Suprapubic skin (tissue), 4 donors: ENCODE measurements at regions not wholly inside any gene's neighbourhood (a gene's known extent, or its start where the extent isn't known, plus 50 kb on each side); places are given as distances from the start of the nearest gene placed in this dataset.

Experiments used
- DNase-seq, 2 donors: peaks; one replicate each; pipeline ENCODE4 v3.0.0-alpha.2; 2019; ENCODE audit warnings: low spot score in 2 of 2
- H3K27ac ChIP-seq: fragments of 200-600 bp; sonication (generic); one replicate; pipeline ENCODE4 v1.5.1; 2019
- H3K27me3 ChIP-seq: fragments of 200-600 bp; sonication (generic); one replicate; pipeline ENCODE4 v1.5.1; 2019
- H3K36me3 ChIP-seq: fragments of 200-600 bp; sonication (generic); one replicate; pipeline ENCODE4 v1.5.1; 2019
- H3K4me1 ChIP-seq: fragments of 200-600 bp; sonication (generic); one replicate; pipeline ENCODE4 v1.5.1; 2019
- H3K4me3 ChIP-seq: fragments of 200-600 bp; sonication (generic); one replicate; pipeline ENCODE4 v1.5.1; 2019; ENCODE audit warnings: mild to moderate bottlenecking
- H3K9me3 ChIP-seq: fragments of 200-600 bp; sonication (generic); one replicate; pipeline ENCODE4 v1.5.1; 2019
- CTCF ChIP-seq, 2 donors: fragments of 200-600 bp in 1 of 2; fragments of 450-650 bp in 1 of 2; sonication (generic) in 1 of 2; IDR thresholded peaks; one replicate each; pipeline ENCODE4 v1.5.1; 2016 to 2019; ENCODE audit warnings: antibody characterized with exemption in 2 of 2, mild to moderate bottlenecking in 1 of 2, moderate library complexity in 1 of 2
- EP300 ChIP-seq: sonication (generic); formaldehyde crosslinking; IDR thresholded peaks from one replicate; pipeline ENCODE4 v1.6.1; 2017; ENCODE audit warnings: antibody characterized with exemption
- POLR2A ChIP-seq, 2 donors: fragments of 450-650 bp; IDR thresholded peaks; one replicate each; pipeline ENCODE4 v1.6.1; 2017; ENCODE audit warnings: antibody characterized with exemption in 2 of 2, mild to moderate bottlenecking in 2 of 2, moderate library complexity in 2 of 2
- POLR2AphosphoS5 ChIP-seq, 3 donors: sonication (generic); formaldehyde crosslinking; IDR thresholded peaks; one replicate each; pipeline ENCODE4 v1.6.1; 2017; ENCODE audit warnings: antibody characterized with exemption in 3 of 3
- WGBS: methylation state at CpG from one replicate; pipeline ENCODE4 v1.1.5; 2018; 5-methylcytosine and 5-hydroxymethylcytosine counted together

GRCh38 chr3:176867681-176868663, 329.3 kb downstream of the TBL1XR1 start:
- H3K27ac ChIP-seq, result peak overlapping the region; percentile 32
- no peak overlapping the region for H3K4me3 ChIP-seq
- peak in 1 of 2 donors; percentile 62 for DNase-seq
- no peaks in the 10 kb centered on the region for H3K36me3 ChIP-seq
- 39% methylated on average over 7 of the region's 7 CpGs for WGBS
- TF ChIP-seq POLR2A (IDR thresholded peaks at IDR 0.05) (no peak), EP300 (no peak), CTCF (IDR thresholded peaks at IDR 0.05) (no peak), POLR2AphosphoS5 (IDR thresholded peaks at IDR 0.05) (no peak)
- peaks cover 18% of the 10 kb centered on the region for H3K4me1 ChIP-seq
- no peaks in the 10 kb centered on the region for H3K27me3 ChIP-seq
- H3K9me3 ChIP-seq, result no peaks in the 10 kb centered on the region

- H3K36me3 ChIP-seq, result no peaks in the 10 kb centered on the region
- no peak overlapping the region for H3K27ac ChIP-seq
- TF ChIP-seq CTCF (IDR thresholded peaks at IDR 0.05), result no peak
- no peak for TF ChIP-seq POLR2A (IDR thresholded peaks at IDR 0.05)
- no peak for TF ChIP-seq POLR2AphosphoS5 (IDR thresholded peaks at IDR 0.05)
- TF ChIP-seq EP300, result no peak
- no peaks in the 10 kb centered on the region for H3K9me3 ChIP-seq
- DNase-seq, result no peak
- H3K4me3 ChIP-seq, result no peak overlapping the region
- H3K4me1 ChIP-seq, result no peaks in the 10 kb centered on the region
- H3K27me3 ChIP-seq, result no peaks in the 10 kb centered on the region
- WGBS, result 80% methylated on average over 4 of the region's 4 CpGs
Measured at GRCh38 chr3:176861137-176861536, 336.1 kb downstream of the TBL1XR1 start.

- Histone ChIP-seq H3K4me3 (no peak overlapping the region), H3K27me3 (no peaks in the 10 kb centered on the region), H3K9me3 (no peaks in the 10 kb centered on the region), H3K27ac (no peak overlapping the region), H3K36me3 (no peaks in the 10 kb centered on the region), H3K4me1 (no peaks in the 10 kb centered on the region)
- DNase-seq, result no peak
- no peak for TF ChIP-seq EP300
- TF ChIP-seq POLR2AphosphoS5 (IDR thresholded peaks at IDR 0.05), result no peak
- TF ChIP-seq POLR2A (IDR thresholded peaks at IDR 0.05), result no peak
- no peak for TF ChIP-seq CTCF (IDR thresholded peaks at IDR 0.05)
Measured at GRCh38 chr3:176856721-176857120, 340.6 kb downstream of the TBL1XR1 start.

- Histone ChIP-seq H3K9me3 (no peaks in the 10 kb centered on the region), H3K27ac (no peak overlapping the region), H3K36me3 (no peaks in the 10 kb centered on the region), H3K27me3 (no peaks in the 10 kb centered on the region), H3K4me1 (no peaks in the 10 kb centered on the region), H3K4me3 (no peak overlapping the region)
- WGBS, result 74% methylated on average over 2 of the region's 2 CpGs
- DNase-seq, result no peak
- no peak for TF ChIP-seq POLR2A (IDR thresholded peaks at IDR 0.05)
- no peak for TF ChIP-seq CTCF (IDR thresholded peaks at IDR 0.05)
- TF ChIP-seq POLR2AphosphoS5 (IDR thresholded peaks at IDR 0.05), result no peak
Measured at GRCh38 chr3:176855901-176856486, 341.3 kb downstream of the TBL1XR1 start.

GRCh38 chr3:176855213-176855612, 342.1 kb downstream of the TBL1XR1 start:
- Histone ChIP-seq H3K27me3 (no peaks in the 10 kb centered on the region), H3K4me1 (no peaks in the 10 kb centered on the region), H3K36me3 (no peaks in the 10 kb centered on the region), H3K9me3 (no peaks in the 10 kb centered on the region), H3K27ac (no peak overlapping the region), H3K4me3 (no peak overlapping the region)
- TF ChIP-seq POLR2A (IDR thresholded peaks at IDR 0.05) (no peak), CTCF (IDR thresholded peaks at IDR 0.05) (no peak), POLR2AphosphoS5 (IDR thresholded peaks at IDR 0.05) (no peak), EP300 (no peak)
- 88% methylated on average over 4 of the region's 4 CpGs for WGBS
- DNase-seq, result no peak
